ENCODE measurements at regions not wholly inside any gene's neighbourhood (a gene's known extent, or its start where the extent isn't known, plus 50 kb on each side); places are given as distances from the start of the nearest gene placed in this dataset.

- no peaks in the 10 kb centered on the region for H3K36me3 ChIP-seq (ENCODE audit: control insufficient read depth, insufficient read depth, low read length)
- H3K4me3 ChIP-seq (ENCODE audit: low read length): no peak overlapping the region
- Mint-ChIP-seq H3K4me1 (peaks cover 10 to 19% of the 10 kb centered on the region in 2 donors), H3K27ac (peak overlapping the region; percentile 21 to 32), H3K27me3 (ENCODE audit: low read depth in 2 of 2) (peaks cover 0 to 3% of the 10 kb centered on the region in 2 donors), H3K36me3 (no peaks in the 10 kb centered on the region), H3K4me3 (peak overlapping the region; percentile 59), H3K9me3 (no peaks in the 10 kb centered on the region)
- H3K27ac ChIP-seq (ENCODE audit: low read length): no peak overlapping the region
- H3K4me1 ChIP-seq (ENCODE audit: control insufficient read depth, insufficient read depth, low read length): peaks cover 8% of the 10 kb centered on the region
- 28% methylated on average over 3 of the region's 4 CpGs for WGBS (ENCODE audit: insufficient coverage)
- no peak for DNase-seq
- no peaks in the 10 kb centered on the region for H3K27me3 ChIP-seq (ENCODE audit: control insufficient read depth, insufficient read depth, low read length)
- H3K9me3 ChIP-seq (ENCODE audit: control insufficient read depth, insufficient read depth, low read length): no peaks in the 10 kb centered on the region
- no peak for TF ChIP-seq CTCF (IDR thresholded peaks at IDR 0.05)
- intact Hi-C loops (cut with micrococcal nuclease): no loop called here
- peak in 1 of 3 donors; percentile 58 for ATAC-seq
These were observed 275.5 kb downstream of the SS18 start for GRCh38 chr18:25814841-25815458.

- Mint-ChIP-seq H3K9me3 (no peaks in the 10 kb centered on the region), H3K4me1 (peaks cover 10 to 19% of the 10 kb centered on the region in 2 donors), H3K4me3 (no peak overlapping the region), H3K27ac (no peak overlapping the region), H3K27me3 (ENCODE audit: low read depth in 2 of 2) (no peaks in the 10 kb centered on the region), H3K36me3 (no peaks in the 10 kb centered on the region)
- Histone ChIP-seq H3K27me3 (ENCODE audit: control insufficient read depth, insufficient read depth, low read length) (no peaks in the 10 kb centered on the region), H3K4me3 (ENCODE audit: low read length) (no peak overlapping the region), H3K27ac (ENCODE audit: low read length) (no peak overlapping the region), H3K9me3 (ENCODE audit: control insufficient read depth, insufficient read depth, low read length) (no peaks in the 10 kb centered on the region), H3K4me1 (ENCODE audit: control insufficient read depth, insufficient read depth, low read length) (peaks cover 8% of the 10 kb centered on the region), H3K36me3 (ENCODE audit: control insufficient read depth, insufficient read depth, low read length) (no peaks in the 10 kb centered on the region)
- intact Hi-C loops (cut with micrococcal nuclease): no loop called here
- TF ChIP-seq CTCF (IDR thresholded peaks at IDR 0.05): no peak
- ATAC-seq (no peak), DNase-seq (no peak)
- 74% methylated on average over 5 of the region's 5 CpGs for WGBS (ENCODE audit: insufficient coverage)
These were observed 277.3 kb downstream of the SS18 start for GRCh38 chr18:25813110-25813509.

- ATAC-seq (no peak), DNase-seq (no peak)
- H3K36me3 ChIP-seq (ENCODE audit: control insufficient read depth, insufficient read depth, low read length): no peaks in the 10 kb centered on the region
- peaks cover 8% of the 10 kb centered on the region for H3K4me1 ChIP-seq (ENCODE audit: control insufficient read depth, insufficient read depth, low read length)
- no peaks in the 10 kb centered on the region for H3K9me3 Mint-ChIP-seq
- no peaks in the 10 kb centered on the region for H3K27me3 Mint-ChIP-seq (ENCODE audit: low read depth in 2 of 2)
- H3K9me3 ChIP-seq (ENCODE audit: control insufficient read depth, insufficient read depth, low read length): no peaks in the 10 kb centered on the region
- H3K27ac ChIP-seq (ENCODE audit: low read length): no peak overlapping the region
- no peak overlapping the region for H3K4me3 Mint-ChIP-seq
- no peaks in the 10 kb centered on the region for H3K27me3 ChIP-seq (ENCODE audit: control insufficient read depth, insufficient read depth, low read length)
- H3K36me3 Mint-ChIP-seq: no peaks in the 10 kb centered on the region
- no peak overlapping the region for H3K4me3 ChIP-seq (ENCODE audit: low read length)
- H3K27ac Mint-ChIP-seq: no peak overlapping the region
- intact Hi-C loops (cut with micrococcal nuclease): no loop called here
- peaks cover 9 to 16% of the 10 kb centered on the region in 2 donors for H3K4me1 Mint-ChIP-seq
- WGBS (ENCODE audit: insufficient coverage): 95% methylated on average over 3 of the region's 3 CpGs
- TF ChIP-seq CTCF (IDR thresholded peaks at IDR 0.05): no peak
These were observed 279.7 kb downstream of the SS18 start for GRCh38 chr18:25810736-25811135.

- H3K36me3 Mint-ChIP-seq: no peaks in the 10 kb centered on the region
- H3K4me3 ChIP-seq (ENCODE audit: low read length): no peak overlapping the region
- H3K9me3 Mint-ChIP-seq: no peaks in the 10 kb centered on the region
- H3K4me1 Mint-ChIP-seq: peaks cover 0 to 4% of the 10 kb centered on the region in 2 donors
- H3K27ac ChIP-seq (ENCODE audit: low read length): no peak overlapping the region
- H3K4me3 Mint-ChIP-seq: no peak overlapping the region
- TF ChIP-seq CTCF (IDR thresholded peaks at IDR 0.05): no peak
- no peaks in the 10 kb centered on the region for H3K27me3 ChIP-seq (ENCODE audit: control insufficient read depth, insufficient read depth, low read length)
- DNase-seq (no peak), ATAC-seq (no peak)
- H3K36me3 ChIP-seq (ENCODE audit: control insufficient read depth, insufficient read depth, low read length): no peaks in the 10 kb centered on the region
- WGBS (ENCODE audit: insufficient coverage): 86% methylated on average over 3 of the region's 4 CpGs
- H3K4me1 ChIP-seq (ENCODE audit: control insufficient read depth, insufficient read depth, low read length): no peaks in the 10 kb centered on the region
- H3K27ac Mint-ChIP-seq: no peak overlapping the region
- H3K9me3 ChIP-seq (ENCODE audit: control insufficient read depth, insufficient read depth, low read length): no peaks in the 10 kb centered on the region
- peaks cover 3 to 10% of the 10 kb centered on the region in 2 donors for H3K27me3 Mint-ChIP-seq (ENCODE audit: low read depth in 2 of 2)
- intact Hi-C loops (cut with micrococcal nuclease): no loop called here
These were observed 284.5 kb downstream of the SS18 start for GRCh38 chr18:25805939-25806338.

Measured in natural killer cell (primary cell).